H1 (cell line): ENCODE measurements at regions not wholly inside any gene's neighbourhood (a gene's known extent, or its start where the extent isn't known, plus 50 kb on each side); places are given as distances from the start of the nearest gene placed in this dataset.

ENCODE experiments used
- CBX8 ChIP-seq: fragments of 300-800, 300-1000 bp; sonication (generic); IDR thresholded peaks from 2 replicates; pipeline ENCODE4 v1.7.1; 2016; ENCODE audit warnings: low read depth, low read length, borderline replicate concordance
- CTCF ChIP-seq, 3 experiments: IDR thresholded peaks; 1 replicate in 2 of 3; 2 replicates in 1 of 3; pipeline versions ENCODE4 v1.5.1 to v1.6.1; 2011; ENCODE audit warnings: low read length in 3 of 3, mild to moderate bottlenecking in 3 of 3, inconsistent platforms in 2 of 3, low read depth in 1 of 3, moderate library complexity in 1 of 3; ENCODE audit not compliant: insufficient read depth in 1 of 3; ENCODE audit errors: control extremely low read depth in 1 of 3
- EZH2 ChIP-seq: fragments of 200-600 bp; sonication (generic); IDR thresholded peaks from 2 replicates; pipeline ENCODE4 v1.7.1; 2012; ENCODE audit warnings: low read depth, mild to moderate bottlenecking, moderate library complexity, low read length, inconsistent platforms; ENCODE audit not compliant: severe bottlenecking
- GTF2F1 ChIP-seq: IDR thresholded peaks from 2 replicates; pipeline ENCODE4 v1.6.1; 2012; ENCODE audit warnings: low read depth, low read length, improper control_type of control experiment, borderline replicate concordance
- POLR2A ChIP-seq, 2 experiments: IDR thresholded peaks; 1 replicate in 1 of 2; 2 replicates in 1 of 2; pipeline ENCODE4 v1.6.1; 2011; ENCODE audit warnings: low read depth in 2 of 2, low read length in 2 of 2, mild to moderate bottlenecking in 2 of 2; ENCODE audit errors: control extremely low read depth in 1 of 2
- RAD21 ChIP-seq, 2 experiments: IDR thresholded peaks in 1 of 2; conservative IDR thresholded peaks in 1 of 2; 2 replicates each; pipeline ENCODE4 v1.6.1; 2011; ENCODE audit warnings: low read depth in 2 of 2, low read length in 2 of 2, improper control_type of control experiment in 1 of 2, inconsistent platforms in 1 of 2, mild to moderate bottlenecking in 1 of 2, moderate library complexity in 1 of 2
- SIN3A ChIP-seq, 2 experiments: IDR thresholded peaks in 1 of 2; conservative IDR thresholded peaks in 1 of 2; 2 replicates each; pipeline ENCODE4 v1.6.1; 2011 to 2012; ENCODE audit warnings: low read length in 2 of 2, improper control_type of control experiment in 1 of 2, low read depth in 1 of 2, mild to moderate bottlenecking in 1 of 2
- USF2 ChIP-seq: IDR thresholded peaks from 2 replicates; pipeline ENCODE4 v1.6.1; 2011; ENCODE audit warnings: low read length, improper control_type of control experiment

GRCh38 chr2:52414561-52415295 is 1352.9 kb upstream of the CHAC2 start:
- TF ChIP-seq USF2 (no peak), POLR2A (IDR thresholded peaks at IDR 0.05; ENCODE audit: control extremely low read depth in 1 of 2, low read depth in 2 of 2, low read length in 2 of 2) (no peak), GTF2F1 (no peak), EZH2 (no peak), RAD21 (IDR thresholded peaks at IDR 0.05 in 1 of 2, conservative IDR thresholded peaks at IDR 0.05 in 1 of 2; ENCODE audit: low read depth in 2 of 2, low read length in 2 of 2) (no peak), CTCF (IDR thresholded peaks at IDR 0.05; ENCODE audit: control extremely low read depth in 1 of 3, insufficient read depth in 1 of 3, low read depth in 1 of 3, low read length in 3 of 3) (no peak), SIN3A (conservative IDR thresholded peaks at IDR 0.05 in 1 of 2, IDR thresholded peaks at IDR 0.05 in 1 of 2; ENCODE audit: low read depth in 1 of 2, low read length in 2 of 2) (no peak), CBX8 (no peak)
